Activated CD4-positive, alpha-beta T cell treated with anti-CD3 and anti-CD28 coated beads, Interleukin-2, amount 50 U/mL, for 24 hours (primary cell): ENCODE measurements at regions not wholly inside any gene's neighbourhood (a gene's known extent, or its start where the extent isn't known, plus 50 kb on each side); places are given as distances from the start of the nearest gene placed in this dataset.
A peak's percentile ranks its signal among the peaks of the same experiment; 100 is the strongest.
"Not testable (repeated sequence)": the region's sequence is repeated elsewhere in the genome, so short reads cannot be mapped to it uniquely, and the experiment has no call there.

Experiments
- DNase-seq, 2 donors: peaks; one replicate each; pipeline ENCODE4 v3.0.0-alpha.2; 2020; ENCODE audit warnings: low read depth in 1 of 2, low spot score in 1 of 2

DNA sequence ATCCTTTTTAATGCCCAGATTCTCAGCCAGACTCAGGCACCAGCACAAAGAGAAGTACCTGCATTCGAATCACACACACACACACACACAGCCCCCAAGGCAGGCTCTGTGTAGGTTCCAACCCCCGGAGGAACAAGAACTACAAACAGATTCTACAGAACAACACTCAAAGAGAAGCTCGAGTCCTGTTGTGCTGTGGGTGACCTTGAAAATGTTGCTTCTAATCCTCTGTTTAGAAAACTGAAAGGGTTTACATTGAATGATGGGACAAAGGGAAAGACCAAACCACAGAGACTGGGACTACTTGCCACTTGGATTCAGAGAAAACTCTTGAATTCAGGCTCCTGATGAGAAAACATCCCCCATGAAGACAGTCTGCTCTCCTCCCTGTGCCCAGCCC is 568.8 kb upstream of the C16orf82 start:
- no peak for DNase-seq

GRCh38 chr16:26500326-26500725 is 566.4 kb upstream of the C16orf82 start:
- DNase-seq = no peak

GRCh38 chr16:26505496-26505895 is 561.2 kb upstream of the C16orf82 start:
- DNase-seq = no peak

- DNase-seq = not testable (repeated sequence)
These were observed 557.8 kb upstream of the C16orf82 start for GRCh38 chr16:26508946-26509345.

- DNase-seq = no peak
These were observed 555.8 kb upstream of the C16orf82 start for GRCh38 chr16:26510924-26511323.

DNA sequence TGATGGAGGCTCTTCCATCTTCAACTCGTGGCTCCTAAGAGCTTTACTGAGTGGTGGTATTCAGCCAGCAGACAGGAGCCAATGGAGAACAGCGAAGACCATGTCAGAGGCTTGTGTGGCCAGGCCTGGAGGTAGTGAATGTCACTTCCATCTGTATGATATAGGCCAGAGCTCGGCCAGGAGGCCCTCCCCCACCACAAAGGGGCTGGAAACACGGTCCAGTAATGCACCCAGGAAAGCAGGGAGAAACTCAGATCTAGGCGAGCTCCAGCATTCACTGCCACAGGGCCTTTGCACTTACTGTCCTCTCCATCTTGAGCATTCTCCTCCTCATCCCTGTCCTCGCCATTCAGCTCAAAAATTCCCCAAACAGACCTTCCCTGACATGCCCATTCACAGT is 555.3 kb upstream of the C16orf82 start:
- no peak for DNase-seq

DNA sequence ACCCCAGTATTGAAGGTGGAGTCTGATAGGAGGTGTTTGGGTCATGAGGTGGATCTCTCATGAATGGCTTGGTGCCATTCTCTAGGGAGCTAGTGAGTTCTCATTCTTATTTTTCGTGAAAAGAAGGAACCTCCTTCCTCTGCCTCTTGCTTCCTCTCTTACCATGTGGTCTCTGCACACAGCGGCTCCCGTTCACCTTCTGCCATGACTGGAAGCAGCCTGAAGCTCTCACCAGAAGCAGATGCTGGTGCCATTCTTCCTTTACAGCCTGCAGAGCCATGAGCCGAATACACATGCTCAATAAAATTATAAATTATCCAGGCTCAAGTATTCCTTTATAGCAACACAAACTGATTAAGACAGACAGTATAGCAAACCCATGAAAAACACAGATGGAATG is 545.1 kb upstream of the C16orf82 start:
- no peak for DNase-seq

GRCh38 chr16:26524281-26524680 is 542.4 kb upstream of the C16orf82 start:
- DNase-seq = no peak

- no peak for DNase-seq
These were observed 541.9 kb upstream of the C16orf82 start for GRCh38 chr16:26524846-26525245.

- DNase-seq = no peak
These were observed 540.9 kb upstream of the C16orf82 start for GRCh38 chr16:26525856-26526255.

DNA sequence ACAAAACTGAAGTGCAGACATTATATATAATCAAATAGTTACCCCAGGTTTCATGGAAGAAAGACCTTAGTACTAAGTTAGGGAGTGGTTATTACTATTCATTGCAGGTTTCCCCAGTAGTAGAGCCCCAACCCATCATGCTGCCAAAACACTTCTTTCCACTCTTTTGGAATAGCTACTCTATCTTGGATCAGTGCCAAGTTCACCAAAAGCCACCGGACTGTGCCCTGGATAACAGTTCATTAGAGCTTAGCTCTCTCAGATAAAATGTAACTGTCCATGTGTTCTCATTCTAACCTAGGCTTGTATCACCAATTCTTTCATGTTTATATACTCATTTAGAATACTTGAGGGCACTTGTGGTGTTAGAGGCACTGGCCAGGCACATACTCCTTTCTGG is 540.1 kb upstream of the C16orf82 start:
- DNase-seq = no peak

DNA sequence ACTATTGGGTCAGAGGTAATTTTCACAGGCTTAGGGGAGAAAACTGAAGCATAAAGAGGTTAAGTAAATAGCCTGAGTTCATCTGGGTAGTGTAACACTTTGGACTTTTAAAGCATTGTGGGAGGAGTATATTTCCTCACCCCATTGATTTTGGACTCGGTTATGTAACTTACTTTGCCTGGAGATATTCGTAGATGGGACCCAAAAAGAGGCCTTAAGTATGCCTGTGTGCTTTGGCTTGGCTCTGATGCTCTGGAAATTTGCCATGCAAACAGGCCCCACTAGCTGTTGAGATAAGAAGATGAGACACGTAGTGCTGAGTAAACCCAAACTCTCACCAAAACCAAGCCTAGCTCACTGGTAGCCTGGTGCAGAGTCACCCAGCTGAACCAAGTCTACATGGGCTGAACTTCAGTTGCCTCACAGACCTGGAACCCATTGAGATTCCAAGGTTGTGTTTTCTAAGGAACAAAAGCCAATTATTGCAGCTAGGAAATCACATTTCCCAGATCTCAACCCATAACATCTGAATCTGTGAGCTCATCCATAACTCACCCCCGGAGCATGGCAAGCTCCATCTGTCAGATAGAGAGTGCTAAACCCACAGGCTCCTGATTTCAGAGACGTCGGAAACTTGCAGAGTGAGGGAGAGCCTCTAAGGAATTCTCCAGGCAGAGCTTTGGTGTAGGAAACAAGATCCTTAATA is 536.0 kb upstream of the C16orf82 start:
- no peak for DNase-seq

- DNase-seq = no peak
These were observed 535.4 kb upstream of the C16orf82 start for GRCh38 chr16:26531290-26531730.

- DNase-seq = no peak
These were observed 534.3 kb upstream of the C16orf82 start for GRCh38 chr16:26532456-26532855.

GRCh38 chr16:26542198-26542597 is 524.5 kb upstream of the C16orf82 start:
- DNase-seq = no peak

GRCh38 chr16:26546573-26546972 is 520.2 kb upstream of the C16orf82 start:
- DNase-seq = no peak

- DNase-seq = no peak
These were observed 519.0 kb upstream of the C16orf82 start for GRCh38 chr16:26547681-26548080.

GRCh38 chr16:26550111-26550610 is 516.6 kb upstream of the C16orf82 start:
- DNase-seq = no peak

DNA sequence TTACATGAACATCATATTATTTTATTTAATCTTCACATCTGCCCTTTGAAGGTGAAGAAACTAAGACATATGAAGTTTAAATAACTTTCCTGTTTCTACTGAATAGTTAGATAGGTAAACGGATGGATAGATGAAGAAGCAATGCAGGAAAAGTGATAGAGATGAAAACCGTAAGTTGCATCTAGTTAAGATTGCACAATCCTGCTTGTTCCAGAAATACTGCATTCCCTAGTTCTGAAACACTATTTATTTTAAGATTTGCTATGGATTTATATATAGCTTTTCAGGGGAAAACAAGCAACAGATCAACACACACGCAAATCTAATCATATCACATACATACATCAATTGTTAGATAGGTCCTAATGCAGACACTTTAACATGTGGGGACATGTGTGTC is 512.7 kb upstream of the C16orf82 start:
- no peak for DNase-seq

DNA sequence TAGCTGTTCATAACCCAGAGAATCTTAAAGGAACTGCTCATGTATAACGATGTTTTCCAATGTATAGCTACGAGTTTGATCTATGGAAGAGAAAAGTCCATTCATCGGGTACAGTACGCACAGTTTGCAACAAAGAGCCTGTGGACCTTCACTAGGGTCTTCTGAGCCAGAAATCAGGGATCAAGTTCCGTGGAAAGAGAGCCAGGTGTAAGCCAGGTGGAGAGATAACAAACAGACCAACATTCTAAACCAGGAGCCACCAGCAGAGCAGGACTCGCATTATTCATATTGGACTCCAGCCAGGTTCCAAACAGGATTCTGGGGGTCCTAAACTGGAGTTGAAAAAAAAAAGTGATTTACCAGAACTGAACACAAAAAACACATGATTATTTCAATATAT is 505.4 kb upstream of the C16orf82 start:
- no peak for DNase-seq

DNA sequence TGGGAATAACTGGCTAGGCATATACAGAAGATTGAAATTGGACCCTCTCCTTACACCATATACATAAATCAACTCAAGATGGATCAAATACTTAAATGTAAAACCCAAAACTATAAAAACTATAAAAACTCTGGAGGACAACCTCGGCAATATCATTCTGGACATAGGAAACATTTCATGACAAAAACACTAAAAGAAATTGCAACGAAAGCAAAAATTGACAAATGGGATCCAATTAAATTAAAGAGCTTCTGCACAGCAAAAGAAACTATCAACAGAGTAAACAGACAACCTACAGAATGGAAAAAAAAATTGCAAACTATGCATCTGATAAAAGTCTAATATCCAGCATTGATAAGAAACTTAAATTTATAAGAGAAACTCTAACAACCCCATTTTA is 503.7 kb upstream of the C16orf82 start:
- DNase-seq = no peak

GRCh38 chr16:26567356-26567755 is 499.4 kb upstream of the C16orf82 start:
- no peak for DNase-seq

DNA sequence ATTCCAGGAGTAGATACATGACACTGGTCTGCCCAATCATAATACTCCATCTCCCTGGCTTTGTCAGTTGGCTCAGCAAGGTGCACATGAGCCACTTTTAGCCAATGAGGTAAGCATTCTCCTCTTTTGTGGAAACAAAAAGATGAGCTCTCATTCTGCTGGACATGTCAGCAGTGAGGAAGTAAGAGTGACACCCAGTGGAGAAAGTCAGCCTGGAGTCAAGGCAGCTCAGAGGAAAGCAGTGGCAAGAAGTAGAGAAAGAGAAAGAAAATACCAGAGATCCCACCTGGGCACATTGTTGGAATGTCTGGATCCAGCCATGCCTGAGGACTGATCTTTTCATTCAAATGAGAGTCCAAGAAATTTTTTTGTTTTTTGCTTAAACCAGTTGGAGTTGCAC is 496.9 kb upstream of the C16orf82 start:
- peak in 1 of 2 donors; percentile 2 for DNase-seq
